ENCODE measurements at regions not wholly inside any gene's neighbourhood (a gene's known extent, or its start where the extent isn't known, plus 50 kb on each side); places are given as distances from the start of the nearest gene placed in this dataset.

DNA sequence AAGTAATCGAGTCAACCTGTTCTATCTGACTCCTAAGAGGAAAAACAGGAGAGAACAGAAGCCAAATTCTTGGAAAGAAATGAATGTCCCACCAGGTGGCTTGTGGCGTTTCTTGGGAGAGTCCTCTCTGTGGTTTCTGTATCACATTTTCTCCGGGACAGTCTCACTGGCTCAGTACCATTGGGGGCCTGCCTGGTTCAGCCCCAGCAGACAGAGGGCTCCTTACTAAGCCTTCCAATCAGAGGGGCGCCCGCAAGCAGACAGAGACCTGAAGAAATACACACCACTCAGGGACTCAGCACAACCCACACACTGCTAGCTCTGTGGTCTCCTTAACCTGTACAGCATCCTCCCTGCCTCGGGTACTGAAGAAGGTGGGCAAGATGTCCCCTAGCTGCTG lies 302.1 kb downstream of the TLE3 start:
- Mint-ChIP-seq H3K27me3 (no peaks in the 10 kb centered on the region), H3K9me3 (peaks cover 5% of the 10 kb centered on the region), H3K4me3 (no peak overlapping the region), H3K36me3 (ENCODE audit: insufficient read depth) (no peaks in the 10 kb centered on the region), H3K4me1 (peaks cover 5% of the 10 kb centered on the region), H3K27ac (ENCODE audit: low read depth) (no peak overlapping the region)
- DNase-seq (ENCODE audit: low spot score in 2 of 2), result no peak
- ATAC-seq (replicated peaks; ENCODE audit: extremely low read depth, poor library complexity, severe bottlenecking), result no peak

- H3K27ac Mint-ChIP-seq (ENCODE audit: low read depth), result no peak overlapping the region
- H3K27me3 Mint-ChIP-seq, result no peaks in the 10 kb centered on the region
- H3K4me3 Mint-ChIP-seq, result no peak overlapping the region
- ATAC-seq (replicated peaks; ENCODE audit: extremely low read depth, poor library complexity, severe bottlenecking) (no peak), DNase-seq (ENCODE audit: low spot score in 2 of 2) (no peak)
- H3K4me1 Mint-ChIP-seq, result peaks cover 9% of the 10 kb centered on the region
- H3K9me3 Mint-ChIP-seq, result no peaks in the 10 kb centered on the region
- H3K36me3 Mint-ChIP-seq (ENCODE audit: insufficient read depth), result no peaks in the 10 kb centered on the region
Observed at GRCh38 chr15:69797051-69797595, 300.6 kb downstream of the TLE3 start.

- H3K36me3 Mint-ChIP-seq (ENCODE audit: insufficient read depth), result no peaks in the 10 kb centered on the region
- no peak overlapping the region for H3K4me3 Mint-ChIP-seq
- ATAC-seq (replicated peaks; ENCODE audit: extremely low read depth, poor library complexity, severe bottlenecking) (no peak), DNase-seq (ENCODE audit: low spot score in 2 of 2) (no peak)
- H3K27me3 Mint-ChIP-seq, result no peaks in the 10 kb centered on the region
- no peaks in the 10 kb centered on the region for H3K9me3 Mint-ChIP-seq
- no peak overlapping the region for H3K27ac Mint-ChIP-seq (ENCODE audit: low read depth)
- peaks cover 9% of the 10 kb centered on the region for H3K4me1 Mint-ChIP-seq
Observed at GRCh38 chr15:69797615-69798014, 300.1 kb downstream of the TLE3 start.

GRCh38 chr15:69798481-69799250 lies 299.1 kb downstream of the TLE3 start:
- Mint-ChIP-seq H3K27me3 (no peaks in the 10 kb centered on the region), H3K27ac (ENCODE audit: low read depth) (no peak overlapping the region), H3K36me3 (ENCODE audit: insufficient read depth) (no peaks in the 10 kb centered on the region)

DNA sequence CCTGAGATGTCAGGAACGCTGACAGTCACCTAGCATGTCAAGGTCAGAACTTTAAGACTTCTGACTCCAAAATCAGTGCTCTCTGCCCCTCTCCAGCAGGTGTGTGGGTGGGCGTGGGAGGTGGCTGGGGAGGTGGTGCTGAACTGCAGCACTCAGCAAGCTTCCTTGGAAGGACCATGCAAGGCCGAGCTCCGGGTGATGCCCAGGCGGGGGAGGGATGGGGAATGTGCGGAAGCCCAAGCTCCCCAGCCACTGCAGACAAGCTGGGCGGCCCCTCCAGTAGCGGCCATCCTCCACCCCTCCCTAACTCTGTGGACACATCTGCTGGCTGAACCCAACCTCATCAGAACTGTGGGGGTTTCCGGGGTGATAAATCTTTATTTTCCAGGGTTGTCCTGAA lies 296.6 kb downstream of the TLE3 start:
- H3K27me3 Mint-ChIP-seq, result peaks cover 11% of the 10 kb centered on the region
- peaks cover 11% of the 10 kb centered on the region for H3K4me1 Mint-ChIP-seq
- no peaks in the 10 kb centered on the region for H3K36me3 Mint-ChIP-seq (ENCODE audit: insufficient read depth)
- H3K27ac Mint-ChIP-seq (ENCODE audit: low read depth), result no peak overlapping the region
- no peaks in the 10 kb centered on the region for H3K9me3 Mint-ChIP-seq
- no peak overlapping the region for H3K4me3 Mint-ChIP-seq
- ATAC-seq (replicated peaks; ENCODE audit: extremely low read depth, poor library complexity, severe bottlenecking), result no peak
- DNase-seq (ENCODE audit: low spot score in 2 of 2), result no peak

More at GRCh38 chr15:69798481-69799250, 299.1 kb downstream of the TLE3 start:
- no peak overlapping the region for H3K4me3 Mint-ChIP-seq
- H3K4me1 Mint-ChIP-seq, result peaks cover 9% of the 10 kb centered on the region
- DNase-seq (ENCODE audit: low spot score in 2 of 2) (no peak), ATAC-seq (replicated peaks; ENCODE audit: extremely low read depth, poor library complexity, severe bottlenecking) (no peak)
- H3K9me3 Mint-ChIP-seq, result no peaks in the 10 kb centered on the region

- Mint-ChIP-seq H3K36me3 (ENCODE audit: insufficient read depth) (no peaks in the 10 kb centered on the region), H3K27me3 (peaks cover 23% of the 10 kb centered on the region), H3K4me1 (peaks cover 19% of the 10 kb centered on the region), H3K4me3 (no peak overlapping the region), H3K9me3 (no peaks in the 10 kb centered on the region), H3K27ac (ENCODE audit: low read depth) (no peak overlapping the region)
- DNase-seq (ENCODE audit: low spot score in 2 of 2) (no peak), ATAC-seq (replicated peaks; ENCODE audit: extremely low read depth, poor library complexity, severe bottlenecking) (no peak)
Observed at GRCh38 chr15:69802432-69802831, 295.3 kb downstream of the TLE3 start.

GRCh38 chr15:69804786-69805185 lies 292.9 kb downstream of the TLE3 start:
- Mint-ChIP-seq H3K27ac (ENCODE audit: low read depth) (no peak overlapping the region), H3K9me3 (no peaks in the 10 kb centered on the region), H3K36me3 (ENCODE audit: insufficient read depth) (no peaks in the 10 kb centered on the region), H3K27me3 (peaks cover 23% of the 10 kb centered on the region), H3K4me3 (no peak overlapping the region), H3K4me1 (peaks cover 19% of the 10 kb centered on the region)
- ATAC-seq (replicated peaks; ENCODE audit: extremely low read depth, poor library complexity, severe bottlenecking), result no peak
- DNase-seq (ENCODE audit: low spot score in 2 of 2), result no peak

DNA sequence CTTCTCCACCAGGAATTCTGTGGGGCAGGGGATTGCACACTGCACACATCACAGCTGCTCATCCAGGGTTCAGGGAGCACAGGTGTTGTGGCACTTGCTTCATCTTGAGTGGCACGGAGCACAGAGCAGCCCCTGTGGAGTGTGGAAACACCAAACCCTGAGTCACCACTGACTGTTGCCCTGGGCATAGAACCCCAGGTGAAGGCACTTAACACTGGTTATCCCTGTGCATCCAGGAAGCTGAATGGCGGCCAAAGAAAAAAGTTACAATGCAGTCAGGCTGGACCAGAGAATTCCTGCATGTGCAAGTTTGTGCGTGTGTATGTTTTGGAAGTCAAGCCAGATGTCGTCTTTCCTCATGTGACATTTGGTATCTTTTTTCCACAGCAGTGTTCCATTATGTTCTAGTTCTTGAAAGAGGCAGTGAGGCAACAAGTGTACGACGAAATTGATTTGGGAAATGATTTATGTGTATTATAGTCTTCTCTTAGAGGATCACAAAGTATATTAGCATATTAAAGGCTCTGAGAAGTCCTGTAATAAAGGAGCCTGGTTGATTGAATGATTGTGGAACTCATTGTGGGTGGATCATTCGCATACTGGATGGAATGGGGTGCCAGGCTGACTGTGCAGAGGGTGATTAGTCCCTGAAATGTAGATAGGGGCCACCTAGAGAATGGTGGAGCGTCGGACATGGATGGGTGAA lies 292.3 kb downstream of the TLE3 start:
- Mint-ChIP-seq H3K27ac (ENCODE audit: low read depth) (no peak overlapping the region), H3K4me3 (no peak overlapping the region)
- ATAC-seq (replicated peaks; ENCODE audit: extremely low read depth, poor library complexity, severe bottlenecking), result no peak

DNA sequence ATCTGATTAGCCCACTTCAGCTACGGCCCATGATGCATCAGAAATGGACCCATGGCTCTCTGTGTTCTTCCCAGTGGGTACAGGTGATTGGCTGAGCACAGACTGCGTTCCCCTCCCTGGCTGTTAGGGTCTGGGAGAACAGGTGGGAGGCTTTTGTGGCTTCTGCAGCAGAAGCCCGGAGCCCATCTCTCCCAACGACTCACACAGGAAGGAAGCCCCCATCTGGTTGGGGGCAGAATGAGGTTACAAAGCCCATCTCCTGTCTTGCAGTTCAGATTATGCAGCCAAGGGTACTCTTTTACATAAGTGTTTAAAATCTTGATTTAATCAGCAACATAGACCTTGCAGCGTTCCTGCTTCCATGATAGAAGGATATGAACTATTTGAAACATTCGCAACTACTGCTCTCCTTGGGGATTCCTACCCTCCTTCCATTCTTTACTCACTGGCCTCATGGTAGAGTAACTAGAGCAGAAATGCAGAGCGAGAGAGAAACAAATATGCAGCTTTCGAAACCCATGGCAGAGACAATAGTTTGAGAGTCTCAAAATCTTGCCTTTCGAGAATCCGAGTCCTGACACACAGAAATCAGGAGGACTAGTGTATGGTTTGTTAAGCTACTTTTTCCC lies 291.3 kb downstream of the TLE3 start:
- Mint-ChIP-seq H3K4me3 (no peak overlapping the region), H3K36me3 (ENCODE audit: insufficient read depth) (no peaks in the 10 kb centered on the region), H3K27ac (ENCODE audit: low read depth) (no peak overlapping the region), H3K9me3 (no peaks in the 10 kb centered on the region), H3K4me1 (peaks cover 19% of the 10 kb centered on the region), H3K27me3 (peaks cover 23% of the 10 kb centered on the region)
- DNase-seq (ENCODE audit: low spot score in 2 of 2), result no peak
- ATAC-seq (replicated peaks; ENCODE audit: extremely low read depth, poor library complexity, severe bottlenecking), result no peak

More for the DNA sequence above, 292.3 kb downstream of the TLE3 start:
- H3K36me3 Mint-ChIP-seq (ENCODE audit: insufficient read depth), result no peaks in the 10 kb centered on the region
- DNase-seq (ENCODE audit: low spot score in 2 of 2), result no peak
- H3K9me3 Mint-ChIP-seq, result no peaks in the 10 kb centered on the region
- H3K4me1 Mint-ChIP-seq, result peaks cover 19% of the 10 kb centered on the region
- peaks cover 23% of the 10 kb centered on the region for H3K27me3 Mint-ChIP-seq

- H3K4me1 Mint-ChIP-seq, result peaks cover 14% of the 10 kb centered on the region
- H3K36me3 Mint-ChIP-seq (ENCODE audit: insufficient read depth), result no peaks in the 10 kb centered on the region
Observed at GRCh38 chr15:69807721-69808120, 290.0 kb downstream of the TLE3 start.

DNA sequence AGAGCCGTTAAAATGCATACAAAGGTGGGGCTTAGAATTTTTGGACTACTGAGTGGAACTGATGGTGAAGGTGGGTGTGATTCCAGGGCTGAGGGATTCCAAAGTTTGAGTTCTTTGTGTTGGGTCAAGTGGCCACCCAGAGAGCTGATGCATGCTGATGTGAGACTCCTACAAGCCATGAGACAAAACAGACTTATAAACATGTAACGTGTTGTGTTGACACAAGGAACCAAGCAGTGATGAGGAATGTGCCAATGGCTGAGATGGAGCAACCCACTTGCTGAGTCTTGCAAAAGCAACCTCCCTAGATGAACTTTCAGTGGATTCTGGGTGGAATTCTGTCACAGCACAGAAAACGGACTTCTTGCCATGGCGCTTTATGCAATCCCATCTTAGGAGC lies 289.0 kb downstream of the TLE3 start:
- H3K27me3 Mint-ChIP-seq, result peaks cover 23% of the 10 kb centered on the region
- no peak for DNase-seq (ENCODE audit: low spot score in 2 of 2)
- no peak overlapping the region for H3K27ac Mint-ChIP-seq (ENCODE audit: low read depth)
- peaks cover 14% of the 10 kb centered on the region for H3K4me1 Mint-ChIP-seq
- no peaks in the 10 kb centered on the region for H3K9me3 Mint-ChIP-seq
- ATAC-seq (replicated peaks; ENCODE audit: extremely low read depth, poor library complexity, severe bottlenecking), result no peak
- no peaks in the 10 kb centered on the region for H3K36me3 Mint-ChIP-seq (ENCODE audit: insufficient read depth)
- H3K4me3 Mint-ChIP-seq, result no peak overlapping the region

More at GRCh38 chr15:69807721-69808120, 290.0 kb downstream of the TLE3 start:
- Mint-ChIP-seq H3K27ac (ENCODE audit: low read depth) (no peak overlapping the region), H3K27me3 (peaks cover 23% of the 10 kb centered on the region), H3K4me3 (no peak overlapping the region), H3K9me3 (no peaks in the 10 kb centered on the region)
- DNase-seq (ENCODE audit: low spot score in 2 of 2), result no peak
- ATAC-seq (replicated peaks; ENCODE audit: extremely low read depth, poor library complexity, severe bottlenecking), result no peak

- H3K27me3 Mint-ChIP-seq, result peaks cover 23% of the 10 kb centered on the region
- no peak for ATAC-seq (replicated peaks; ENCODE audit: extremely low read depth, poor library complexity, severe bottlenecking)
- peaks cover 14% of the 10 kb centered on the region for H3K4me1 Mint-ChIP-seq
- no peak overlapping the region for H3K27ac Mint-ChIP-seq (ENCODE audit: low read depth)
- H3K9me3 Mint-ChIP-seq, result no peaks in the 10 kb centered on the region
- no peak for DNase-seq (ENCODE audit: low spot score in 2 of 2)
- no peaks in the 10 kb centered on the region for H3K36me3 Mint-ChIP-seq (ENCODE audit: insufficient read depth)
- no peak overlapping the region for H3K4me3 Mint-ChIP-seq
Observed at GRCh38 chr15:69809421-69809820, 288.3 kb downstream of the TLE3 start.

Measured in central memory CD8-positive, alpha-beta T cell (primary cell).